Chondrocyte (in vitro differentiated cells): ENCODE measurements at regions not wholly inside any gene's neighbourhood (a gene's known extent, or its start where the extent isn't known, plus 50 kb on each side); places are given as distances from the start of the nearest gene placed in this dataset.

Source experiments
- DNase-seq: peaks from one replicate; pipeline ENCODE4 v3.0.0; 2021; ENCODE audit warnings: mixed read lengths, low spot score
- H3K27ac Mint-ChIP-seq: one replicate; pipeline ENCODE4 v1.8.0; 2021; ENCODE audit warnings: mild to moderate bottlenecking, moderate library complexity, mixed read lengths; ENCODE audit not compliant: unreplicated experiment
- H3K27me3 Mint-ChIP-seq: 2 replicates; pipeline ENCODE4 v1.8.0; 2021; ENCODE audit warnings: low read depth, mixed read lengths
- H3K36me3 Mint-ChIP-seq: 2 replicates; pipeline ENCODE4 v1.8.0; 2021; ENCODE audit warnings: low read depth, mixed read lengths
- H3K4me1 Mint-ChIP-seq: 2 replicates; pipeline ENCODE4 v1.8.0; 2021; ENCODE audit warnings: low read depth, mild to moderate bottlenecking, mixed read lengths
- H3K4me3 Mint-ChIP-seq: one replicate; pipeline ENCODE4 v1.8.0; 2021; ENCODE audit warnings: mild to moderate bottlenecking, moderate library complexity, mixed read lengths; ENCODE audit not compliant: unreplicated experiment
- H3K9me3 Mint-ChIP-seq: 2 replicates; pipeline ENCODE4 v1.8.0; 2021; ENCODE audit warnings: low read depth, mixed read lengths
- TF ChIP-seq, protein P1 (sequence below): fragments of 200-600 bp; sonication (generic); IDR thresholded peaks from 2 replicates; pipeline ENCODE4 v1.5.0; 2021; ENCODE audit warnings: antibody characterized with exemption, mild to moderate bottlenecking, moderate library complexity

DNA sequence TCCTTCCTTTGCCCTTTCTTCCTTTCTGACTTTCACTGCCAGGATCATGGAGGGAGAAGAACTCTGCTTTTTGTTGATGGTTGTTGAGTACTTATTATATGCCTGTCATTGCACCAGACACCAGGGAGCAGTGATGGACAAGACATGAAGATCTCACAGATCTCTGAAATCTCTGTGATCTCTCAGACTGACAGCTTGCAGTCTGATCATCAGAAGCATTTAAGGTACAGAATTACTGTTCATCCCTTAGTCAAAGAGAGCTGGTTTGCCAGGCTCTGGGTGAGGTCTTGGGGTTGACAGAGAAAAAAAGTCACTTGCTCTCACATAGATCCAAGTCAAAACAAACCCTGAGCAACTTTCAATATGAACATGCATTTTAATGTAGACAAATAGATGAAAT is 299.5 kb upstream of the FMN2 start:
- Mint-ChIP-seq H3K9me3 (no peaks in the 10 kb centered on the region), H3K36me3 (no peaks in the 10 kb centered on the region), H3K27ac (no peak overlapping the region), H3K4me1 (no peaks in the 10 kb centered on the region), H3K27me3 (peaks cover 10% of the 10 kb centered on the region), H3K4me3 (no peak overlapping the region)
- TF ChIP-seq, protein P1, sequence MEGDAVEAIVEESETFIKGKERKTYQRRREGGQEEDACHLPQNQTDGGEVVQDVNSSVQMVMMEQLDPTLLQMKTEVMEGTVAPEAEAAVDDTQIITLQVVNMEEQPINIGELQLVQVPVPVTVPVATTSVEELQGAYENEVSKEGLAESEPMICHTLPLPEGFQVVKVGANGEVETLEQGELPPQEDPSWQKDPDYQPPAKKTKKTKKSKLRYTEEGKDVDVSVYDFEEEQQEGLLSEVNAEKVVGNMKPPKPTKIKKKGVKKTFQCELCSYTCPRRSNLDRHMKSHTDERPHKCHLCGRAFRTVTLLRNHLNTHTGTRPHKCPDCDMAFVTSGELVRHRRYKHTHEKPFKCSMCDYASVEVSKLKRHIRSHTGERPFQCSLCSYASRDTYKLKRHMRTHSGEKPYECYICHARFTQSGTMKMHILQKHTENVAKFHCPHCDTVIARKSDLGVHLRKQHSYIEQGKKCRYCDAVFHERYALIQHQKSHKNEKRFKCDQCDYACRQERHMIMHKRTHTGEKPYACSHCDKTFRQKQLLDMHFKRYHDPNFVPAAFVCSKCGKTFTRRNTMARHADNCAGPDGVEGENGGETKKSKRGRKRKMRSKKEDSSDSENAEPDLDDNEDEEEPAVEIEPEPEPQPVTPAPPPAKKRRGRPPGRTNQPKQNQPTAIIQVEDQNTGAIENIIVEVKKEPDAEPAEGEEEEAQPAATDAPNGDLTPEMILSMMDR: no peak
- DNase-seq: no peak

DNA sequence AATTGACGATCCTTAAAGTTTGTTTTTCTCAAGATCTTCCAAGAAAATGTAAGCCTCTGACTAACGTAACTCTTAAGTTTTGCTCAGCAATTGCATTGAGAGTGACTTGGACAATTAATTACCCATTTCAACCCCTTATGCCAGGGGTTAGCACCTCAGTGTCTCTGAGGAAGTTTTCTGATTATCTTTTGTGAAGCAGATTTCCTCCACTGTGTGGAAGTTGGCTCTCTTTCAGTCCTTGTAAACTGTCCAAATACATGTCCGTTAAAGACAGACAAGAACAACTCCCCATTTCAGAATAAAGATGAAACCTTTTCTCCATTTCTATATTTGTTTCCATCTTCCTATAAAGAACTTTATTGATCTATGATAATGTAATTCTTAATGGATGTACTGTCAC is 296.4 kb upstream of the FMN2 start:
- Mint-ChIP-seq H3K9me3 (no peaks in the 10 kb centered on the region), H3K27ac (no peak overlapping the region), H3K36me3 (no peaks in the 10 kb centered on the region), H3K4me3 (no peak overlapping the region), H3K27me3 (peaks cover 12% of the 10 kb centered on the region), H3K4me1 (no peaks in the 10 kb centered on the region)
- no peak for DNase-seq
- TF ChIP-seq, protein P1: no peak

DNA sequence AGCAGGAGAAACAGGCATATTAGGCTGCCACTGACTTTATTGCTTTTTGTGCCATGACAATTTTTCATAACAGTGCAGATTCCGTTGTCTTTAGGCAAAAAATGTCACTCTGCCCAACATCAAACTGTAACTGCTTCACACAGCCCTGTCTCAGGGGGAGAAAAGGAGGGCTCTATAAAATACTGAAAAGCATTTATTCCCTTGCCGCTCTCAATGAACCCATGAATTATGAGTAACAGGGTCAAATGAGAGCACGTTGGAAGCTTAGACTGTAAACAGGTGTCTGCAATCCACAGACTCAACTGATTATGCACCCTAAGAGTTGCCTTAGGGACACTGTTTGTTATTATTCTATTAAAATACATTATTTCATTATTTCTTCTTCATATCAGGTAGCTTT is 292.1 kb upstream of the FMN2 start:
- Mint-ChIP-seq H3K27me3 (peaks cover 13% of the 10 kb centered on the region), H3K4me3 (no peak overlapping the region)
- TF ChIP-seq, protein P1: no peak

DNA sequence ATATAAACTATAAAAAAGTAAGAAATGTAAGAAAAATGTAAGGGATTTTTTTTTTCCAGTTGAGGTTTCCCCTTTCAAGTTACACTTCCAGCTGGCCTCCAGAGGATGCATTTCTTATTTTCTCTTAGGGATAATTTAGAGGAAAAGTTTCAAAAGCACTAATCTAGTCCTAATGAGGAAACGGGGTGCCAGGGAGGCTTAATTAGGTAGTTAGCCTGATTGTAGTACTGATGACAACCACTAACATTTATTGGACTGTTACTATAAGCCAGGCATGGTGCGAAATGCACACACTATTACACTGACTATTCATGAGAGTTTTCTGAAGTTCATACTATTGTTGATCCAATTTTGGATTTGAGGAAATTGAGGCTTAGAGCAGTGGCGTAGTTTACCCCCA is 290.8 kb upstream of the FMN2 start:
- Mint-ChIP-seq H3K9me3 (no peaks in the 10 kb centered on the region), H3K27me3 (peaks cover 18% of the 10 kb centered on the region), H3K4me3 (no peak overlapping the region), H3K36me3 (no peaks in the 10 kb centered on the region), H3K4me1 (no peaks in the 10 kb centered on the region), H3K27ac (no peak overlapping the region)
- TF ChIP-seq, protein P1: no peak
- no peak for DNase-seq

More for the DNA sequence above, 292.1 kb upstream of the FMN2 start:
- H3K36me3 Mint-ChIP-seq: no peaks in the 10 kb centered on the region
- DNase-seq: no peak
- H3K9me3 Mint-ChIP-seq: no peaks in the 10 kb centered on the region
- H3K27ac Mint-ChIP-seq: no peak overlapping the region
- no peaks in the 10 kb centered on the region for H3K4me1 Mint-ChIP-seq

DNA sequence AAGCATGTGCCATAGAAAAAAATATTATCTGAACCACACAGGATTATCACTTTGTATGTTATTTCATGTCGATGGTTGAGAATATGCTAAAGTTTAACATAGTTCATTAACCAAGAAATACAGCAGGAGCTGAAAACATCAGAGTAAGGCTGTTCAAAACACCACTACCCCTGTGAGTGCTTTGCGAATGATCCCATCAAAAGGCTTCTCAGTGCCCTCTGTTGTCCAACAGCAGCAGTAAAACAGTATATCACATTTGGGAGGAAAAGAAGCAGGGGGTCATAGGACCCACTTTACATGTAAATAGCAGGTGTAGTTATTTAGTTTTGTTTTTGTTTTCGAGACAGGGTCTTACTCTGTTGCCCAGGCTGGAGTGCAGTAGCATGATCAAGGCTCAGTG is 289.4 kb upstream of the FMN2 start:
- DNase-seq: no peak
- Mint-ChIP-seq H3K27ac (no peak overlapping the region), H3K4me3 (no peak overlapping the region), H3K27me3 (peaks cover 15% of the 10 kb centered on the region), H3K36me3 (no peaks in the 10 kb centered on the region), H3K4me1 (no peaks in the 10 kb centered on the region), H3K9me3 (no peaks in the 10 kb centered on the region)
- TF ChIP-seq, protein P1: no peak
